Right hindlimb (tissue), 1 donor: ENCODE measurements at regions not wholly inside any gene's neighbourhood (a gene's known extent, or its start where the extent isn't known, plus 50 kb on each side); places are given as distances from the start of the nearest gene placed in this dataset.

Experiments used
- DNase-seq: peaks from one replicate; pipeline ENCODE4 v3.0.0-alpha.2; 2018

GRCh38 chr14:32006263-32007110 lies 70.6 kb upstream of the ARHGAP5 start:
- no peak for DNase-seq

- DNase-seq, result no peak
Measured at GRCh38 chr14:32007755-32008362, 69.2 kb upstream of the ARHGAP5 start.

GRCh38 chr14:32008602-32009193 lies 68.4 kb upstream of the ARHGAP5 start:
- DNase-seq, result no peak

- no peak for DNase-seq
Measured at GRCh38 chr14:32009221-32009975, 67.7 kb upstream of the ARHGAP5 start.

GRCh38 chr14:32009976-32010581 lies 67.0 kb upstream of the ARHGAP5 start:
- DNase-seq, result no peak

GRCh38 chr14:32010604-32011125 lies 66.4 kb upstream of the ARHGAP5 start:
- no peak for DNase-seq

DNA sequence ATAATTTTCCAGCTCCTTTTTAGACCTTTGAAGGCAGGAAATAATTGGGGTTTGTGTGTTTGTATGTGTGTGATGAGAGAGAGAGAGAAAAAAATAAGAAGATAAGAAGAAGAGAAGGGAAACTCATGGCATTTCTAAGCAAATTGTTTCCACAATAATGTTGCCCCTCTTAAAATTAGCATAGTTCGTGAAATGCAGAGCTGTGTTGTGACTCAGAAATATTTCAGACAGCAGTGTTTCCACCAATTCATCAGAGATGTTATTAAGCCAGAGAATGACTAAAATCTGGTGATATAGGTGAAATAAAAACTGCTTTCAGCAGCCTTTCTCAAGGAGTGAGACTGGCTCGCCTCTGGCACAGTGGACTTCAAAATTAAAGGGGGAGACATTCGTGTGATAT lies 65.9 kb upstream of the ARHGAP5 start:
- DNase-seq, result no peak

DNA sequence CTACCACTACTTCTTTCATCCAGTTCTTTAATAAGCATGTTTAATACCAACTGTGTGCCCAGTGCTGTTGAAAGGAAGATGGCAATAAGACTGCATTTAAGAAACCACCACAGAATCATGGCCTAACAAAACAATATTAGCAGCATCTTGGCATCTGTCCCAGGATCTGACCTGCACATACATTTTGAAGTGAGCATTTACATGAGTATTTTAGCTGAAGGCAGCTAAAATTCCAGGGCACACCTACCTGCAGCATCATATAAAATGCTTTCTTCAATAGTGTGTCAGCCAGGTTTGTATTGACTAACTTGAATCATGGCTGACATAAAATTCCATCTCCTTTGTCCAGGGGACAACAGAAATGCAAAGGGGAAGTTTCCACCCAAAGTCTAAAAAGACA lies 65.0 kb upstream of the ARHGAP5 start:
- no peak for DNase-seq

DNA sequence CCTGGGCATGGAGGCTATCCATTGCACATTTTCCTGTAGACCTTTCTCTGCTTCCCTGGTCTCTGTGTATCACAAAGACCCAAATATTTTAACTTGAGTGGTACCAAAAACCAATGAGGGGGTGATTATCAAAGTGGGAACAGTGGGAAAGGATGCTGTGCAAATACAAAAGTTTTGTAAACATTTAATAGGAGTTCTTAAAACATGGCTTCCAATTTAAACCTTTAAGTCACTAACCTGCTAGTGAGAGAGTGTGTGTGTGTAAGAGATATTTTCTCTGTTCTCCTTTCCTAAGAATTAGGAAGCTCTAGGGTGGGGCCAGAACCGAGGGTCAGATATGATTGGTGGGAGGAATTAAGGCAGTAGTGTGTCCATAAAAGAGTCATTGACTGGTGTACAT lies 64.5 kb upstream of the ARHGAP5 start:
- DNase-seq, result no peak

GRCh38 chr14:32013083-32013482 lies 64.0 kb upstream of the ARHGAP5 start:
- no peak for DNase-seq

DNA sequence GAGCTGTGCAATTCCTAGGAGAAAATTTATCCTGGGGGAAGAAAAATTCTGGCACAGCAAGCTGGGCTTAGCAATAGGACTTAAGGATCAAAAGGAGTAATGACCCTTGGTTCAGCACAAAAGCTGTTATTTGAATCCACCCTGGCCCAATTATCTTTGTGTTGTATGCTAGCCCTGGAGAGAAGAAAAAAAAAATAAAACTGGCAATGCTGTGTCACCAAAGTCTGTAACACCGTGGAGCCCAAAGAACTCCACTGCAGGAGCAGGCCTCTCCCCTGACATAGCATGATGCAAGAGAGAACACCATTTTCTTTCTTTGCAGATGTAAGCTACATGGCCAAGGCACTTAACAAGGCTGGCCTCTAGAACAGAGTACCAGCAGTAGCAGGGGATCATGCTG lies 63.0 kb upstream of the ARHGAP5 start:
- no peak for DNase-seq

GRCh38 chr14:32014498-32014897 lies 62.6 kb upstream of the ARHGAP5 start:
- DNase-seq, result no peak

DNA sequence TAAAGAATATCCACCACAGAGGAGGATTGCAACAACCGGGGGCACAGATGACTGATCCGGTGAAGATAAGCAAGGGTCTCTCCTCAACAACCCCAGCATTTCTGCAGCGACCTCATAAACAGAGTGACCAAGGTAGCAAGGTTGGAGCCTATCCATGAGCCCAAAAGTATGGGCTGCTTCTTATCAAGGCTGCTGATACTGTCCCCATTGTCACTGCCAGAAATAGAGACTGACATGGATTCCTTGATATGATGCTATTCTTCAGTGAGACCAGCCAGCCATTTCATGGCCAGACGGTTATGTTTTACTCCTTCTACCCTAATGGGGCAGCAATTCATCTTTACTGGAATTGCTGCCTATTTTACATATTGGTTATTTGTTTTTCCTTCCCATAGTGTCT lies 61.9 kb upstream of the ARHGAP5 start:
- DNase-seq, result no peak

- no peak for DNase-seq
Measured at GRCh38 chr14:32017587-32017986, 59.5 kb upstream of the ARHGAP5 start.

DNA sequence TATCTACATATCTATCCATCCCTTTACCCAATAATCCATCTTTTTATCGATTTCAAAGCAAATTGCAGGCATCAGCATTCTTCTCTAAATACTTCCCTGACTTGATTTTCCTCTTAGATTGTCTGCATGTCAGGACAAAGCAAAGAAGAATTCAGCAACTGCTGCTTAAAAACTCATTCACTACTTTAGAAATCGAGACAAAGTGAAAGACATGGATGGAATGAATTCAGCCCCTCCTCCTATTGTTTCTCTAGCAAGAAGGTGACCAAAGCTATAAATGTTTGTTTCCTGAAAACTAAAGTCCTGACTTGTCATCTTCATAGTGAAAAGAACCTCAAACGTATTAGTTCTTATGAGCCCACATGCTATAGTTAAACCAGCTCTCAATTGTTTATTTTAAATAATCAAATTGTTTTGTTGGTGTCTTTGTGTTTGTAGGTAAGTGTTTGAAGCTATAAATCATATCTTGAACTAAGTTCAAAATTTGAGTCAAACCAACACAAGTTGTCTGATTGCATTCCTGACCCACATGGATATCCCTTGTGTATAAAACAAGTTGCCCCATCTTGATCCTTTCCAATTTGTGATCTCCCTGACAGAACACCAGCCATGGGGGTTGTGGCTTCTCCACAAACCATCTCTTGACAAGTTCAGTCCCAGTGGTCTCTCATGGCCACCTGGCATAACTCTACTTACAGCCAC lies 58.6 kb upstream of the ARHGAP5 start:
- no peak for DNase-seq

GRCh38 chr14:32019276-32019675 lies 57.8 kb upstream of the ARHGAP5 start:
- DNase-seq, result no peak

GRCh38 chr14:32020882-32021281 lies 56.2 kb upstream of the ARHGAP5 start:
- DNase-seq, result no peak

GRCh38 chr14:32021341-32021740 lies 55.8 kb upstream of the ARHGAP5 start:
- no peak for DNase-seq

- DNase-seq, result no peak
Measured at GRCh38 chr14:32022525-32022924, 54.6 kb upstream of the ARHGAP5 start.

DNA sequence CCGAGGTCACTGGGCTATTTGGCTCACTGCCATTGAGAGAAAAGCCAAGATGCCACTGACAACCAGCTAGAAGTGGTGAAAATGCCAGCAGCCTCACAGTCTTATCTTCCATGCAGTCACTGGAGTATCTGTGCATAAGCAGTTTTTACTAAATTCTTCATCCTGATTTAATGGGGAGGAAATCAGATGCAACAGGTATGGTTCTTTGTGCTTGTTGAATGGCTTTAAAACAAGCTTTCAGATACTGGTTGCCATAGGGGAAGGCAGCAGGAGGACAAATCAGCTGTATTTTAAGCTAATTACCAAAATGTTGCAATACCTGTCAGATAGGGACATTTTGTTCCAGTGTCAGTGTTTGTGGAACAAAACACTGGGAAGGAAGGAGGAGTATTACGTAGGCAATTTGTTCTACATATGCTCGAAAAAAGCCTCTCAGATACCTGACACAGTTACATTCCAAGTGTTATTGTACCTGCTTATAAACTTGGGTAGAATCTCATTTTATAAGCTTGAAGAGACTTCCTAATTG lies 54.1 kb upstream of the ARHGAP5 start:
- DNase-seq, result no peak

GRCh38 chr14:32023540-32023939 lies 53.6 kb upstream of the ARHGAP5 start:
- DNase-seq, result no peak
